ENCODE measurements at regions not wholly inside any gene's neighbourhood (a gene's known extent, or its start where the extent isn't known, plus 50 kb on each side); places are given as distances from the start of the nearest gene placed in this dataset.

GRCh38 chr21:36218691-36219090, 62.1 kb downstream of the DOP1B start:
- 99% methylated on average over 6 of the region's 6 CpGs for WGBS (ENCODE audit: insufficient coverage)
- Histone ChIP-seq H2AFZ (ENCODE audit: insufficient read depth, low read depth, low read length, poor library complexity, severe bottlenecking) (no peak overlapping the region), H3K27ac (ENCODE audit: low read length in 2 of 2) (no peak overlapping the region), H3K4me1 (ENCODE audit: control insufficient read depth in 2 of 2, insufficient read depth in 2 of 2, low read length in 2 of 2) (no peaks in the 10 kb centered on the region), H3K9me3 (ENCODE audit: control extremely low read depth in 1 of 3, control insufficient read depth in 2 of 3, insufficient read depth in 1 of 3, low read length in 2 of 3) (no peaks in the 10 kb centered on the region), H3K36me3 (replicated peaks in 1 of 2; ENCODE audit: control extremely low read depth in 1 of 2, control insufficient read depth in 1 of 2, extremely low read depth in 1 of 2, insufficient read depth in 2 of 2, low read length in 1 of 2) (peaks cover 26 to 73% of the 10 kb centered on the region in 2 experiments), H4K20me1 (ENCODE audit: control insufficient read depth, insufficient read depth, low read length, poor library complexity, severe bottlenecking) (no peaks in the 10 kb centered on the region), H3K27me3 (replicated peaks in 1 of 4; ENCODE audit: control extremely low read depth in 1 of 4, control insufficient read depth in 3 of 4, insufficient read depth in 4 of 4, low read length in 3 of 4) (no peaks in the 10 kb centered on the region), H3K9ac (ENCODE audit: low read length) (no peak overlapping the region), H3K4me3 (ENCODE audit: control extremely low read depth in 1 of 5, extremely low read depth in 1 of 5, insufficient read depth in 1 of 5, low read depth in 2 of 5, low read length in 4 of 5) (no peak overlapping the region), H3K4me2 (replicated peaks; ENCODE audit: low read depth, low read length, poor library complexity, severe bottlenecking) (no peak overlapping the region), H3K79me2 (ENCODE audit: control insufficient read depth, insufficient read depth, low read length) (no peaks in the 10 kb centered on the region)
- ATAC-seq (ENCODE audit: low read depth) (no peak), DNase-seq (no peak)
- no peak overlapping the region for H3K27ac Mint-ChIP-seq
- ChIA-PET POLR2A (no interaction called here), CTCF (no interaction called here)
- H3K27me3 Mint-ChIP-seq: no peaks in the 10 kb centered on the region
- no peaks in the 10 kb centered on the region for H3K4me1 Mint-ChIP-seq
- H3K9me3 Mint-ChIP-seq (ENCODE audit: insufficient read depth): no peaks in the 10 kb centered on the region
- intact Hi-C loops (cut with micrococcal nuclease): no loop called here
- no peak overlapping the region for H3K4me3 Mint-ChIP-seq
- TF ChIP-seq CTCF (IDR thresholded peaks at IDR 0.05) (no peak), EZH2 (IDR thresholded peaks at IDR 0.05; ENCODE audit: borderline replicate concordance, insufficient read depth, low read depth, low read length, poor library complexity, severe bottlenecking) (no peak)

- Histone ChIP-seq H3K4me1 (ENCODE audit: control insufficient read depth in 2 of 2, insufficient read depth in 2 of 2, low read length in 2 of 2) (no peaks in the 10 kb centered on the region), H2AFZ (ENCODE audit: insufficient read depth, low read depth, low read length, poor library complexity, severe bottlenecking) (no peak overlapping the region), H4K20me1 (ENCODE audit: control insufficient read depth, insufficient read depth, low read length, poor library complexity, severe bottlenecking) (no peaks in the 10 kb centered on the region), H3K79me2 (ENCODE audit: control insufficient read depth, insufficient read depth, low read length) (no peaks in the 10 kb centered on the region), H3K4me3 (ENCODE audit: control extremely low read depth in 1 of 5, extremely low read depth in 1 of 5, insufficient read depth in 1 of 5, low read depth in 2 of 5, low read length in 4 of 5) (no peak overlapping the region), H3K9me3 (ENCODE audit: control extremely low read depth in 1 of 3, control insufficient read depth in 2 of 3, insufficient read depth in 1 of 3, low read length in 2 of 3) (no peaks in the 10 kb centered on the region), H3K36me3 (replicated peaks in 1 of 2; ENCODE audit: control extremely low read depth in 1 of 2, control insufficient read depth in 1 of 2, extremely low read depth in 1 of 2, insufficient read depth in 2 of 2, low read length in 1 of 2) (peaks cover 9 to 68% of the 10 kb centered on the region in 2 experiments), H3K27me3 (replicated peaks in 1 of 4; ENCODE audit: control extremely low read depth in 1 of 4, control insufficient read depth in 3 of 4, insufficient read depth in 4 of 4, low read length in 3 of 4) (no peaks in the 10 kb centered on the region), H3K9ac (ENCODE audit: low read length) (no peak overlapping the region), H3K27ac (ENCODE audit: low read length in 2 of 2) (no peak overlapping the region), H3K4me2 (replicated peaks; ENCODE audit: low read depth, low read length, poor library complexity, severe bottlenecking) (no peak overlapping the region)
- Mint-ChIP-seq H3K4me3 (no peak overlapping the region), H3K27ac (no peak overlapping the region), H3K27me3 (no peaks in the 10 kb centered on the region), H3K4me1 (no peaks in the 10 kb centered on the region), H3K9me3 (ENCODE audit: insufficient read depth) (no peaks in the 10 kb centered on the region)
- TF ChIP-seq EZH2 (IDR thresholded peaks at IDR 0.05; ENCODE audit: borderline replicate concordance, insufficient read depth, low read depth, low read length, poor library complexity, severe bottlenecking): no peak
- no peak for TF ChIP-seq CTCF (IDR thresholded peaks at IDR 0.05)
- ATAC-seq (ENCODE audit: low read depth) (no peak), DNase-seq (no peak)
- WGBS (ENCODE audit: insufficient coverage): 100% methylated on average over 2 of the region's 4 CpGs
- ChIA-PET CTCF (interaction anchor here (1.2 to 1.3 kb wide), 3 partner anchors 31 to 43 kb away, joined by 3 to 7 read pairs (median 5); no protein-coding TSS in a partner anchor), POLR2A (no interaction called here)
- intact Hi-C loops (cut with micrococcal nuclease): no loop called here
These were observed 66.8 kb downstream of the DOP1B start for GRCh38 chr21:36223451-36223850.

Measured in B cell (primary cell).